DMS153 treated with DMSO at 0.1 percent for 48 hours (cell line): ENCODE measurements at regions not wholly inside any gene's neighbourhood (a gene's known extent, or its start where the extent isn't known, plus 50 kb on each side); places are given as distances from the start of the nearest gene placed in this dataset.

ENCODE experiments used
- DNase-seq: peaks from one replicate; lab custom pipeline; 2025; ENCODE audit not compliant: unreplicated experiment; lab: John Stamatoyannopoulos, UW

GRCh38 chr3:64278625-64279024 is 53.4 kb upstream of the PRICKLE2 start:
- DNase-seq = no peak

DNA sequence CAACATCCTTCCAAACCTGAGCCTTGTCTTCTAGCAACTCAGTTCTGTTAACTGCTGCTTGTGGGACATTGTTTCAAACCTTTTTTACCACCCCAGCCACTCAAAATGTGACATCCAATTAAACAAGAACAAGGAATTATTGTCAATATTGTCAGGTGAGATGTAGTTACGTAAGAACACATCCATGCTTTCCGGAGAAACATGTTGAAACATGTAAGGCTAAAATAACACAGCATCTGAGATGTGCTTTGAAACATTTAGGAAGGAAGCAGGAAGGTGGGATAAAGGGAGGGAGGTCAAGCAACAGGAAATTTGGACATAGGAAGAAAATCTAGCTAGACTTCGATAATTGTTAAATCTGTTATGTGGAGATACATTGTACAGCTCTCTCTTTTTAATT is 50.9 kb upstream of the PRICKLE2 start:
- DNase-seq = no peak
